ENCODE measurements at regions not wholly inside any gene's neighbourhood (a gene's known extent, or its start where the extent isn't known, plus 50 kb on each side); places are given as distances from the start of the nearest gene placed in this dataset.
A peak's percentile ranks its signal among the peaks of the same experiment; 100 is the strongest.

- Histone ChIP-seq H3K9ac (no peak overlapping the region), H3K27ac (no peak overlapping the region), H2AFZ (ENCODE audit: low read depth) (no peak overlapping the region), H3K4me3 (IDR thresholded peaks at IDR 0.05; ENCODE audit: insufficient read depth, low read depth, low read length) (no peak overlapping the region), H3K36me3 (ENCODE audit: insufficient read depth) (no peaks in the 10 kb centered on the region), H4K20me1 (ENCODE audit: insufficient read depth) (no peaks in the 10 kb centered on the region), H3K79me2 (ENCODE audit: insufficient read depth, low read depth) (no peaks in the 10 kb centered on the region), H3K27me3 (ENCODE audit: insufficient read depth, low read depth) (no peaks in the 10 kb centered on the region), H3K4me2 (peak overlapping the region; percentile 21; the same call in 1 of the 2 replicates), H3K4me1 (ENCODE audit: low read depth, poor library complexity, severe bottlenecking) (no peaks in the 10 kb centered on the region)
- no peak for TF ChIP-seq CTCF (conservative IDR thresholded peaks at IDR 0.05; ENCODE audit: low read depth, low read length)
Observed at GRCh38 chr9:13993632-13994185, 320.2 kb downstream of the NFIB start.

- Histone ChIP-seq H3K27me3 (ENCODE audit: insufficient read depth, low read depth) (no peaks in the 10 kb centered on the region), H3K36me3 (ENCODE audit: insufficient read depth) (no peaks in the 10 kb centered on the region), H4K20me1 (ENCODE audit: insufficient read depth) (no peaks in the 10 kb centered on the region), H3K4me2 (no peak overlapping the region), H3K4me1 (ENCODE audit: low read depth, poor library complexity, severe bottlenecking) (no peaks in the 10 kb centered on the region), H2AFZ (ENCODE audit: low read depth) (no peak overlapping the region), H3K4me3 (IDR thresholded peaks at IDR 0.05; ENCODE audit: insufficient read depth, low read depth, low read length) (no peak overlapping the region), H3K9ac (no peak overlapping the region), H3K79me2 (ENCODE audit: insufficient read depth, low read depth) (no peaks in the 10 kb centered on the region), H3K27ac (no peak overlapping the region)
- TF ChIP-seq CTCF (conservative IDR thresholded peaks at IDR 0.05; ENCODE audit: low read depth, low read length) = no peak
Observed at GRCh38 chr9:13992138-13993088, 321.5 kb downstream of the NFIB start.

- Histone ChIP-seq H3K4me1 (ENCODE audit: low read depth, poor library complexity, severe bottlenecking) (no peaks in the 10 kb centered on the region), H3K4me3 (IDR thresholded peaks at IDR 0.05; ENCODE audit: insufficient read depth, low read depth, low read length) (no peak overlapping the region), H2AFZ (ENCODE audit: low read depth) (no peak overlapping the region), H3K9ac (no peak overlapping the region), H3K36me3 (ENCODE audit: insufficient read depth) (no peaks in the 10 kb centered on the region), H3K27me3 (ENCODE audit: insufficient read depth, low read depth) (no peaks in the 10 kb centered on the region), H3K79me2 (ENCODE audit: insufficient read depth, low read depth) (no peaks in the 10 kb centered on the region), H4K20me1 (ENCODE audit: insufficient read depth) (no peaks in the 10 kb centered on the region), H3K27ac (no peak overlapping the region), H3K4me2 (no peak overlapping the region)
- TF ChIP-seq CTCF (conservative IDR thresholded peaks at IDR 0.05; ENCODE audit: low read depth, low read length) = no peak
Observed at GRCh38 chr9:13991395-13991794, 322.5 kb downstream of the NFIB start.

GRCh38 chr9:13990994-13991393 lies 322.9 kb downstream of the NFIB start:
- H2AFZ ChIP-seq (ENCODE audit: low read depth) = no peak overlapping the region
- no peaks in the 10 kb centered on the region for H3K4me1 ChIP-seq (ENCODE audit: low read depth, poor library complexity, severe bottlenecking)
- H3K79me2 ChIP-seq (ENCODE audit: insufficient read depth, low read depth) = no peaks in the 10 kb centered on the region
- no peak overlapping the region for H3K9ac ChIP-seq
- no peaks in the 10 kb centered on the region for H4K20me1 ChIP-seq (ENCODE audit: insufficient read depth)
- no peak overlapping the region for H3K4me3 ChIP-seq (IDR thresholded peaks at IDR 0.05; ENCODE audit: insufficient read depth, low read depth, low read length)
- no peak for TF ChIP-seq CTCF (conservative IDR thresholded peaks at IDR 0.05; ENCODE audit: low read depth, low read length)
- H3K27ac ChIP-seq = no peak overlapping the region
- H3K36me3 ChIP-seq (ENCODE audit: insufficient read depth) = no peaks in the 10 kb centered on the region
- H3K27me3 ChIP-seq (ENCODE audit: insufficient read depth, low read depth) = no peaks in the 10 kb centered on the region
- no peak overlapping the region for H3K4me2 ChIP-seq

All from KMS-11 (cell line).